Muscle of leg (tissue), 3 donors: ENCODE measurements at regions not wholly inside any gene's neighbourhood (a gene's known extent, or its start where the extent isn't known, plus 50 kb on each side); places are given as distances from the start of the nearest gene placed in this dataset.
"Not testable (repeated sequence)": the region's sequence is repeated elsewhere in the genome, so short reads cannot be mapped to it uniquely, and the experiment has no call there.

Experiments used
- DNase-seq: peaks from one replicate; pipeline ENCODE4 v3.0.0; 2013
- H3K27ac ChIP-seq: one replicate; pipeline ENCODE4 v1.5.1; 2013; ENCODE audit warnings: mild to moderate bottlenecking, low read length, control low read depth
- H3K27me3 ChIP-seq: one replicate; pipeline ENCODE4 v1.6.1; 2013; ENCODE audit warnings: low read length; ENCODE audit not compliant: control insufficient read depth, insufficient read depth
- H3K36me3 ChIP-seq: one replicate; pipeline ENCODE4 v1.6.1; 2013; ENCODE audit warnings: low read length; ENCODE audit not compliant: control insufficient read depth, insufficient read depth
- H3K4me1 ChIP-seq: one replicate; pipeline ENCODE4 v1.6.1; 2013; ENCODE audit warnings: low read length; ENCODE audit not compliant: control insufficient read depth, insufficient read depth
- H3K4me3 ChIP-seq: one replicate; pipeline ENCODE4 v1.5.1; 2013; ENCODE audit warnings: low read length, control low read depth
- H3K9me3 ChIP-seq: replicated peaks from 2 replicates; pipeline ENCODE4 v1.6.1; 2013; ENCODE audit warnings: low read depth, low read length; ENCODE audit not compliant: control insufficient read depth
- WGBS: methylation state at CpG from one replicate; pipeline ENCODE4 v1.1.5; 2013; ENCODE audit warnings: missing lambda C conversion rate; ENCODE audit not compliant: insufficient coverage; 5-methylcytosine and 5-hydroxymethylcytosine counted together

- DNase-seq, H3K27ac ChIP-seq, H3K4me3 ChIP-seq, H3K27me3 ChIP-seq, H3K4me1 ChIP-seq, H3K9me3 ChIP-seq, H3K36me3 ChIP-seq: not testable (repeated sequence)
- no CpG with 5 or more reads among the region's 1 CpG for WGBS
These were observed 66.2 kb downstream of the SYT15 start for GRCh38 chr10:46645110-46645509.

GRCh38 chr10:46646132-46646531 lies 67.2 kb downstream of the SYT15 start:
- H3K4me3 ChIP-seq, H3K27me3 ChIP-seq, H3K36me3 ChIP-seq, H3K27ac ChIP-seq, DNase-seq, H3K9me3 ChIP-seq, H3K4me1 ChIP-seq: not testable (repeated sequence)
- no CpG with 5 or more reads among the region's 3 CpGs for WGBS

GRCh38 chr10:46650967-46651366 lies 72.0 kb downstream of the SYT15 start:
- H3K27ac ChIP-seq, H3K4me1 ChIP-seq, H3K9me3 ChIP-seq, H3K36me3 ChIP-seq, H3K27me3 ChIP-seq, DNase-seq, H3K4me3 ChIP-seq: not testable (repeated sequence)
- no CpG with 5 or more reads among the region's 5 CpGs for WGBS

GRCh38 chr10:46657437-46657836 lies 78.5 kb downstream of the SYT15 start:
- H3K9me3 ChIP-seq, DNase-seq, H3K27me3 ChIP-seq, H3K36me3 ChIP-seq, H3K27ac ChIP-seq, H3K4me1 ChIP-seq, H3K4me3 ChIP-seq: not testable (repeated sequence)
- no CpG with 5 or more reads among the region's 3 CpGs for WGBS

GRCh38 chr10:46660027-46660834 lies 81.3 kb downstream of the SYT15 start:
- H3K27ac ChIP-seq, H3K9me3 ChIP-seq, H3K4me1 ChIP-seq, H3K4me3 ChIP-seq, H3K36me3 ChIP-seq, DNase-seq, H3K27me3 ChIP-seq: not testable (repeated sequence)
- WGBS: no CpG with 5 or more reads among the region's 8 CpGs

GRCh38 chr10:46660835-46661164 lies 81.9 kb downstream of the SYT15 start:
- not testable (repeated sequence) for H3K4me3 ChIP-seq, DNase-seq, H3K9me3 ChIP-seq, H3K4me1 ChIP-seq, H3K27ac ChIP-seq, H3K36me3 ChIP-seq, H3K27me3 ChIP-seq

GRCh38 chr10:46665536-46665935 lies 86.6 kb downstream of the SYT15 start:
- H3K9me3 ChIP-seq, H3K4me1 ChIP-seq, H3K4me3 ChIP-seq, H3K27ac ChIP-seq, H3K27me3 ChIP-seq, DNase-seq, H3K36me3 ChIP-seq: not testable (repeated sequence)
- WGBS: no CpG with 5 or more reads among the region's 1 CpG

GRCh38 chr10:46668357-46668997 lies 89.5 kb downstream of the SYT15 start:
- H3K27me3 ChIP-seq, H3K9me3 ChIP-seq, H3K36me3 ChIP-seq, H3K4me1 ChIP-seq, H3K27ac ChIP-seq, DNase-seq, H3K4me3 ChIP-seq: not testable (repeated sequence)
- WGBS: no CpG with 5 or more reads among the region's 6 CpGs

- not testable (repeated sequence) for H3K4me1 ChIP-seq, H3K36me3 ChIP-seq, H3K27ac ChIP-seq, DNase-seq, H3K4me3 ChIP-seq, H3K9me3 ChIP-seq, H3K27me3 ChIP-seq
- WGBS: no CpG with 5 or more reads among the region's 8 CpGs
These were observed 99.0 kb downstream of the SYT15 start for GRCh38 chr10:46677836-46678435.

GRCh38 chr10:46691397-46691796 lies 112.5 kb downstream of the SYT15 start:
- not testable (repeated sequence) for H3K27me3 ChIP-seq, H3K4me3 ChIP-seq, H3K27ac ChIP-seq, H3K9me3 ChIP-seq, DNase-seq, H3K4me1 ChIP-seq, H3K36me3 ChIP-seq
- WGBS: no CpG with 5 or more reads among the region's 2 CpGs
